ENCODE measurements at regions not wholly inside any gene's neighbourhood (a gene's known extent, or its start where the extent isn't known, plus 50 kb on each side); places are given as distances from the start of the nearest gene placed in this dataset.

DNA sequence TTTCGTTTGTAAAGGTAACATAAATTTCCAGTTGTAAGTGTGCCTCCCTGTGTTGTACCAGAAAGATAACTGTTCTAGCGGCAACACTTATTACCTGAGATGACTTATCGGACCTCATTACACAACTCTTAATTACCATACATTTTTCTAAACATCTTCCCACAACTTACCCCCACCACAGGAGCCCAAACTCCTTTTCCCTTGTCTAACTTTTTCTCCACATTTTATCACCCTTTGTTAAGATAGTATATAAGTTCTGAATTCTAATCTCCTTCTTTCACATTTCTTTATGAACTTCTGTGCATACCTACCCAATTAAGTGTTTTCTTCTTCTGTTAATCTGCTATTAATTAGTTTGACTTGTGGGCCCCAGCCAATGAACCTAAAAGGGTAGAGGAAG is 143.7 kb upstream of the CAMK1G start:
- TF ChIP-seq, protein P1, sequence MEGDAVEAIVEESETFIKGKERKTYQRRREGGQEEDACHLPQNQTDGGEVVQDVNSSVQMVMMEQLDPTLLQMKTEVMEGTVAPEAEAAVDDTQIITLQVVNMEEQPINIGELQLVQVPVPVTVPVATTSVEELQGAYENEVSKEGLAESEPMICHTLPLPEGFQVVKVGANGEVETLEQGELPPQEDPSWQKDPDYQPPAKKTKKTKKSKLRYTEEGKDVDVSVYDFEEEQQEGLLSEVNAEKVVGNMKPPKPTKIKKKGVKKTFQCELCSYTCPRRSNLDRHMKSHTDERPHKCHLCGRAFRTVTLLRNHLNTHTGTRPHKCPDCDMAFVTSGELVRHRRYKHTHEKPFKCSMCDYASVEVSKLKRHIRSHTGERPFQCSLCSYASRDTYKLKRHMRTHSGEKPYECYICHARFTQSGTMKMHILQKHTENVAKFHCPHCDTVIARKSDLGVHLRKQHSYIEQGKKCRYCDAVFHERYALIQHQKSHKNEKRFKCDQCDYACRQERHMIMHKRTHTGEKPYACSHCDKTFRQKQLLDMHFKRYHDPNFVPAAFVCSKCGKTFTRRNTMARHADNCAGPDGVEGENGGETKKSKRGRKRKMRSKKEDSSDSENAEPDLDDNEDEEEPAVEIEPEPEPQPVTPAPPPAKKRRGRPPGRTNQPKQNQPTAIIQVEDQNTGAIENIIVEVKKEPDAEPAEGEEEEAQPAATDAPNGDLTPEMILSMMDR (IDR thresholded peaks at IDR 0.05) = no peak
- Mint-ChIP-seq H3K27ac (no peak overlapping the region), H3K4me1 (ENCODE audit: low read depth) (no peaks in the 10 kb centered on the region), H3K4me3 (no peak overlapping the region), H3K9me3 (no peaks in the 10 kb centered on the region), H3K36me3 (ENCODE audit: low read depth) (no peaks in the 10 kb centered on the region), H3K27me3 (peaks cover 11% of the 10 kb centered on the region)
- ChIA-PET POLR2A (no interaction called here), CTCF (no interaction called here)
- ATAC-seq (no peak), DNase-seq (no peak)
- intact Hi-C loops (cut with micrococcal nuclease) = no loop called here

DNA sequence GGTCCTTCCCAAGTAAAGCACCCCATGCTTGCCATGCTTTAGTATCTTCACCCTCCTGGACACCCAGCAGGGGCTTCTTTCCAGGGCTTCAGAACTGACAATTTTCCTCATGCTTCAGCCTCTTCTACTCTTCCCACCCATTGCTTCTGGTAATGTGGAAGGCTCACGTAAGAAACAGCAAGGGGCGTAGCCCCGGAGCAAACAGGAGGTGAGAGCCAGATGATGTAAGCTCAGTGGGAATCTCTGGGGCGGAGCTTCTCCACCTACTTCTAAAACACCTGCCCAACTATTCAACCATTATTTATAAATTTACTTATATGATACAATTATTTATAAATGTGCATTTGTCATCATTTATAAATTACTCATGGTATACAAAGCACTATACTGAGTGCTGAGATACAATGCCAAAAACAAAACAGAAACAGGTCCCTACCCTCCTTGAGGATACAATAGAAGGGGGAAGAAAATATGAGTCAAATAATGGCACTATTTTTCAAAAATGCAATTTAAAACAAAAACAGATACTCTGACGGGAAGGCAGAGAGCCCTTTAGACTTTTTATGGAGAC is 140.1 kb upstream of the CAMK1G start:
- TF ChIP-seq, protein P1 (IDR thresholded peaks at IDR 0.05) = no peak
- H3K27me3 Mint-ChIP-seq = peaks cover 9% of the 10 kb centered on the region
- intact Hi-C loops (cut with micrococcal nuclease) = no loop called here
- no peak overlapping the region for H3K27ac Mint-ChIP-seq
- no peaks in the 10 kb centered on the region for H3K4me1 Mint-ChIP-seq (ENCODE audit: low read depth)
- ATAC-seq (no peak), DNase-seq (no peak)
- H3K4me3 Mint-ChIP-seq = no peak overlapping the region
- ChIA-PET CTCF (no interaction called here), POLR2A (no interaction called here)
- H3K9me3 Mint-ChIP-seq = no peaks in the 10 kb centered on the region
- H3K36me3 Mint-ChIP-seq (ENCODE audit: low read depth) = no peaks in the 10 kb centered on the region

DNA sequence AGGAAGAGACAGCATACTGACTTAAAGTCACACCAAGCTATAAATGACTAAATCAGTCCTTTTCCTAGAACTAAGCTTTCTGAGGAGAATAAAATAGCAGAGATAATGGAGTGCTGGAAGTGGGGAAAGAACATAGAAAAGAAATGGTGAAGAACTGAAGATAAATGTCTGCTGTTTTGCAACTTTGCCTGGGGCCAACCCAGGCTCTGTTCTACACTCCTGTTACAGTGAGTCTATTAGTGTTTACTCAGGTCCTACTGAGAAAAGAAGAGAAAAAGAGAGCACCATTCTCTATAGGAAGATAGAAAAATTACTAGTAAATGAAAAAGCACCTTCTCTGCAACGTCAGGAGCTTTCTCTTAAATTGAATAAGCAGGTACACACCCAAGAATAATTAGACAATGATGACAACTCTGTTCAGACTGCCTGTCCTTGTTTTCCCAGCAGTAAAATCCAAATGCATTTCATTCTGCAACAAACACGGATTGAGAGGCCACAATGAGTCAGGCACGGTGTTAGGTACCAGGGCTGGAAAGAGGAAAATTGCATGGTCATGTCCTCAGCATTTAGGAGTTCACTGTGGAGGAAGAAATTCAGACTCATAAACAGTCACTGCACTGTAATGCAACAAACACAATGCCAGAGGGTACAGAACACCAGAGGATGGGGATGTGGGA is 139.4 kb upstream of the CAMK1G start:
- ChIA-PET CTCF (no interaction called here), POLR2A (no interaction called here)
- Mint-ChIP-seq H3K4me3 (no peak overlapping the region), H3K36me3 (ENCODE audit: low read depth) (no peaks in the 10 kb centered on the region), H3K27ac (no peak overlapping the region), H3K27me3 (peaks cover 5% of the 10 kb centered on the region), H3K9me3 (no peaks in the 10 kb centered on the region), H3K4me1 (ENCODE audit: low read depth) (no peaks in the 10 kb centered on the region)
- no peak for ATAC-seq
- TF ChIP-seq, protein P1 (IDR thresholded peaks at IDR 0.05) = no peak
- no peak for DNase-seq
- intact Hi-C loops (cut with micrococcal nuclease) = no loop called here

DNA sequence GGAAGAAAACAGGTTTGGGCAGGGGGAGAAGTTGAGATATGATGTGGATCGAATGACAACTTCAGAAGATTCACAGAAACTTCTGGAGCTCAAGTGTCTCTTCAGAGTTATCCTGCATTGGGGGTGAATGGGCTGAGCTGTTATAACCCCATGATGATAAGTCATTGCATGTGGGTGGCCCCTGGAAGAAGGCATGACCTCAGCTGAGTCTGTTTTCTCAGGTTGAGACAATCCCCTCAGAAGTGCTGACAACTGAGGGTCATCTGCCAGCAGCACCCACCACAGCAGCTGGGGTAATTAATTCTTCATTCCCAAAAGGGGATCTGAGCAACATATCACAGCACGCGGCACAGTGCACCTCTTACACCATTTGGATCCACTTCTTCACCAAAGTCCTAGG is 138.6 kb upstream of the CAMK1G start:
- no peak for ATAC-seq
- no peaks in the 10 kb centered on the region for H3K4me1 Mint-ChIP-seq (ENCODE audit: low read depth)
- ChIA-PET POLR2A (no interaction called here), CTCF (no interaction called here)
- no peaks in the 10 kb centered on the region for H3K9me3 Mint-ChIP-seq
- DNase-seq = no peak
- peaks cover 3% of the 10 kb centered on the region for H3K27me3 Mint-ChIP-seq
- TF ChIP-seq, protein P1 (IDR thresholded peaks at IDR 0.05) = no peak
- no peak overlapping the region for H3K27ac Mint-ChIP-seq
- H3K4me3 Mint-ChIP-seq = no peak overlapping the region
- intact Hi-C loops (cut with micrococcal nuclease) = no loop called here
- H3K36me3 Mint-ChIP-seq (ENCODE audit: low read depth) = no peaks in the 10 kb centered on the region

DNA sequence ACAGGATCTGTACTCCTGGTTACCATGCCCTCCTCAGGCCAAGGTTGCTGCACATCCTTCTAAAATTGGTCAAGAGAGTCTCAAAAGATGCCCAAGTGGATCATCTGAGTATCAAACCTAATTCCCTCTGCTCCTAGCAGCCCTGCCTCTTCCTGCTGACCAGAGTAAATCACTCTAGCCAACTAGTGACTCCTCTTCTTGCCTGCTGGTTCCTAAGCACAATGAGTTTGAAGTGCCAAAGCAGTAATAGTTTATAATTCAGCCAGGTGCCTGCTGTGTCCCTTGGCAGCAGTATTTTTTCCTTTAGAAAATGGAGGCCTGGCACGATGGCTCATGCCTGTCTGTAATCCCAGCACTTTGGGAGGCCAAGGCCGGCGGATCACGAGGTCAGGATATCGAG is 137.9 kb upstream of the CAMK1G start:
- POLR2A ChIA-PET = no interaction called here
- peaks cover 1% of the 10 kb centered on the region for H3K27me3 Mint-ChIP-seq
- ATAC-seq (no peak), DNase-seq (no peak)
- TF ChIP-seq, protein P1 (IDR thresholded peaks at IDR 0.05) = no peak
- no peak overlapping the region for H3K4me3 Mint-ChIP-seq
- no peaks in the 10 kb centered on the region for H3K9me3 Mint-ChIP-seq
- intact Hi-C loops (cut with micrococcal nuclease) = no loop called here
- no peak overlapping the region for H3K27ac Mint-ChIP-seq
- H3K4me1 Mint-ChIP-seq (ENCODE audit: low read depth) = no peaks in the 10 kb centered on the region
- CTCF ChIA-PET = no interaction called here
- no peaks in the 10 kb centered on the region for H3K36me3 Mint-ChIP-seq (ENCODE audit: low read depth)
